ENCODE measurements at regions not wholly inside any gene's neighbourhood (a gene's known extent, or its start where the extent isn't known, plus 50 kb on each side); places are given as distances from the start of the nearest gene placed in this dataset.

- TF ChIP-seq SIN3A (IDR thresholded peaks at IDR 0.05; ENCODE audit: borderline replicate concordance, insufficient read depth, low read length) (no peak), TAF1 (IDR thresholded peaks at IDR 0.05; ENCODE audit: borderline replicate concordance, insufficient read depth, low read length) (no peak), FOXP2 (optimal IDR thresholded peaks at IDR 0.05; ENCODE audit: borderline replicate concordance, extremely low read depth, extremely low read length, insufficient read depth) (no peak), REST (IDR thresholded peaks at IDR 0.05; ENCODE audit: insufficient read depth in 1 of 2, low read depth in 2 of 2, low read length in 2 of 2) (no peak), POLR2AphosphoS5 (IDR thresholded peaks at IDR 0.05; ENCODE audit: low read depth, low read length) (no peak)
These were observed 425.6 kb downstream of the RASEF start for GRCh38 chr9:82637368-82637767.

- TF ChIP-seq FOXP2 (optimal IDR thresholded peaks at IDR 0.05; ENCODE audit: borderline replicate concordance, extremely low read depth, extremely low read length, insufficient read depth) (no peak), TAF1 (IDR thresholded peaks at IDR 0.05; ENCODE audit: borderline replicate concordance, insufficient read depth, low read length) (no peak), POLR2AphosphoS5 (IDR thresholded peaks at IDR 0.05; ENCODE audit: low read depth, low read length) (no peak), SIN3A (IDR thresholded peaks at IDR 0.05; ENCODE audit: borderline replicate concordance, insufficient read depth, low read length) (no peak), REST (IDR thresholded peaks at IDR 0.05; ENCODE audit: insufficient read depth in 1 of 2, low read depth in 2 of 2, low read length in 2 of 2) (no peak)
These were observed 417.3 kb downstream of the RASEF start for GRCh38 chr9:82645600-82645999.

- TF ChIP-seq FOXP2 (optimal IDR thresholded peaks at IDR 0.05; ENCODE audit: borderline replicate concordance, extremely low read depth, extremely low read length, insufficient read depth) (no peak), POLR2AphosphoS5 (IDR thresholded peaks at IDR 0.05; ENCODE audit: low read depth, low read length) (no peak), TAF1 (IDR thresholded peaks at IDR 0.05; ENCODE audit: borderline replicate concordance, insufficient read depth, low read length) (no peak)
These were observed 412.6 kb downstream of the RASEF start for GRCh38 chr9:82650368-82650767.

GRCh38 chr9:82651474-82651873, 411.5 kb downstream of the RASEF start:
- TF ChIP-seq POLR2AphosphoS5 (IDR thresholded peaks at IDR 0.05; ENCODE audit: low read depth, low read length) (no peak), SIN3A (IDR thresholded peaks at IDR 0.05; ENCODE audit: borderline replicate concordance, insufficient read depth, low read length) (no peak), TAF1 (IDR thresholded peaks at IDR 0.05; ENCODE audit: borderline replicate concordance, insufficient read depth, low read length) (no peak), REST (IDR thresholded peaks at IDR 0.05; ENCODE audit: insufficient read depth in 1 of 2, low read depth in 2 of 2, low read length in 2 of 2) (no peak), FOXP2 (optimal IDR thresholded peaks at IDR 0.05; ENCODE audit: borderline replicate concordance, extremely low read depth, extremely low read length, insufficient read depth) (no peak)

GRCh38 chr9:82665324-82665723, 397.6 kb downstream of the RASEF start:
- TF ChIP-seq FOXP2 (optimal IDR thresholded peaks at IDR 0.05; ENCODE audit: borderline replicate concordance, extremely low read depth, extremely low read length, insufficient read depth) = no peak
- TF ChIP-seq POLR2AphosphoS5 (IDR thresholded peaks at IDR 0.05; ENCODE audit: low read depth, low read length) = no peak
- no peak for TF ChIP-seq REST (IDR thresholded peaks at IDR 0.05; ENCODE audit: insufficient read depth in 1 of 2, low read depth in 2 of 2, low read length in 2 of 2)
- no peak for TF ChIP-seq SIN3A (IDR thresholded peaks at IDR 0.05; ENCODE audit: borderline replicate concordance, insufficient read depth, low read length)
- TF ChIP-seq TAF1 (IDR thresholded peaks at IDR 0.05; ENCODE audit: borderline replicate concordance, insufficient read depth, low read length) = no peak

Data from PFSK-1 (cell line).